ENCODE measurements at regions not wholly inside any gene's neighbourhood (a gene's known extent, or its start where the extent isn't known, plus 50 kb on each side); places are given as distances from the start of the nearest gene placed in this dataset.

- H3K36me3 Mint-ChIP-seq (ENCODE audit: low read depth) = no peaks in the 10 kb centered on the region
- no peaks in the 10 kb centered on the region for H3K4me1 Mint-ChIP-seq (ENCODE audit: low read depth)
- no peaks in the 10 kb centered on the region for H3K9me3 Mint-ChIP-seq
- no peak for DNase-seq
- no peaks in the 10 kb centered on the region for H3K27me3 Mint-ChIP-seq
- no peak for TF ChIP-seq CTCF (IDR thresholded peaks at IDR 0.05)
- intact Hi-C loops (cut with micrococcal nuclease) = no loop called here
- ChIA-PET POLR2A (no interaction called here), CTCF (no interaction called here)
- no peak overlapping the region for H3K27ac Mint-ChIP-seq
- H3K4me3 Mint-ChIP-seq = no peak overlapping the region
- no peak for ATAC-seq
Observed at GRCh38 chr10:85280014-85280413, 951.6 kb downstream of the CCSER2 start.

- H3K27ac Mint-ChIP-seq = no peak overlapping the region
- H3K4me1 Mint-ChIP-seq (ENCODE audit: low read depth) = no peaks in the 10 kb centered on the region
- POLR2A ChIA-PET = no interaction called here
- ATAC-seq (no peak), DNase-seq (no peak)
- H3K4me3 Mint-ChIP-seq = no peak overlapping the region
- CTCF ChIA-PET = no interaction called here
- no peaks in the 10 kb centered on the region for H3K27me3 Mint-ChIP-seq
- intact Hi-C loops (cut with micrococcal nuclease) = no loop called here
- no peak for TF ChIP-seq CTCF (IDR thresholded peaks at IDR 0.05)
- H3K9me3 Mint-ChIP-seq = peaks cover 3% of the 10 kb centered on the region
- no peaks in the 10 kb centered on the region for H3K36me3 Mint-ChIP-seq (ENCODE audit: low read depth)
Observed at GRCh38 chr10:85284778-85285770, 956.7 kb downstream of the CCSER2 start.

- ATAC-seq = no peak
- no peak for DNase-seq
- Mint-ChIP-seq H3K27me3 (no peaks in the 10 kb centered on the region), H3K9me3 (peaks cover 9% of the 10 kb centered on the region), H3K36me3 (ENCODE audit: low read depth) (no peaks in the 10 kb centered on the region), H3K27ac (no peak overlapping the region), H3K4me3 (no peak overlapping the region), H3K4me1 (ENCODE audit: low read depth) (no peaks in the 10 kb centered on the region)
- TF ChIP-seq CTCF (IDR thresholded peaks at IDR 0.05) = no peak
- ChIA-PET POLR2A (no interaction called here), CTCF (no interaction called here)
- intact Hi-C loops (cut with micrococcal nuclease) = no loop called here
Observed at GRCh38 chr10:85293483-85293882, 965.1 kb downstream of the CCSER2 start.

- no peak for DNase-seq
- Mint-ChIP-seq H3K27ac (no peak overlapping the region), H3K4me1 (ENCODE audit: low read depth) (no peaks in the 10 kb centered on the region), H3K36me3 (ENCODE audit: low read depth) (no peaks in the 10 kb centered on the region), H3K27me3 (no peaks in the 10 kb centered on the region), H3K4me3 (no peak overlapping the region), H3K9me3 (no peaks in the 10 kb centered on the region)
- ChIA-PET CTCF (no interaction called here), POLR2A (no interaction called here)
- no peak for ATAC-seq
- intact Hi-C loops (cut with micrococcal nuclease) = no loop called here
- TF ChIP-seq CTCF (IDR thresholded peaks at IDR 0.05) = no peak
Observed at GRCh38 chr10:85311613-85312337, 983.4 kb downstream of the CCSER2 start.

GRCh38 chr10:85315657-85316056 is 987.3 kb downstream of the CCSER2 start:
- no peaks in the 10 kb centered on the region for H3K4me1 Mint-ChIP-seq (ENCODE audit: low read depth)
- no peak for ATAC-seq
- POLR2A ChIA-PET = no interaction called here

More at GRCh38 chr10:85315657-85316056, 987.3 kb downstream of the CCSER2 start:
- Mint-ChIP-seq H3K36me3 (ENCODE audit: low read depth) (no peaks in the 10 kb centered on the region), H3K9me3 (no peaks in the 10 kb centered on the region), H3K4me3 (no peak overlapping the region), H3K27ac (no peak overlapping the region), H3K27me3 (no peaks in the 10 kb centered on the region)
- no peak for TF ChIP-seq CTCF (IDR thresholded peaks at IDR 0.05)
- CTCF ChIA-PET = no interaction called here
- no peak for DNase-seq
- intact Hi-C loops (cut with micrococcal nuclease) = no loop called here

Data from activated CD8-positive, alpha-beta T cell treated with anti-CD3 and anti-CD28 coated beads for 36 hours (primary cell).